Omental fat pad (tissue), 1 donor: ENCODE measurements at regions not wholly inside any gene's neighbourhood (a gene's known extent, or its start where the extent isn't known, plus 50 kb on each side); places are given as distances from the start of the nearest gene placed in this dataset. TPM values are rescaled to one million over a fixed set of nuclear protein-coding genes. Genes with fewer than 3 reads are reported as not detected.

ENCODE experiments used
- small RNA-seq: library from RNA; depleted of rRNA; stranded (forward); fragments of <200 nt; gene quantifications from one replicate; pipeline ENCODE3, GENCODE V24; 2016

Small RNA genes in the stretch of these regions (small RNA-seq; reads per million reads assigned to genes)
- not detected for gene RNU6-1271P
